A549 (cell line): ENCODE measurements at regions not wholly inside any gene's neighbourhood (a gene's known extent, or its start where the extent isn't known, plus 50 kb on each side); places are given as distances from the start of the nearest gene placed in this dataset.
A peak's percentile ranks its signal among the peaks of the same experiment; 100 is the strongest.

Experiments used
- ATAC-seq, 2 experiments: fragments of 200-7000 bp in 1 of 2; fragments of >200 bp in 1 of 2; cut with Nextera tagmentation in 1 of 2; cut with Tn5 transposase in 1 of 2; 3 replicates each; pipeline versions ENCODE4 v1.8.0 to v1.9.1; 2018 to 2020; ENCODE audit warnings: mild to moderate bottlenecking in 1 of 2, moderate library complexity in 1 of 2
- CTCF ChIA-PET: fragments of 300-600 bp; sonication (Branson Sonifier 250); formaldehyde crosslinking; extraction: SDS; loops from one replicate; lab custom pipeline; 2021; ENCODE audit warnings: antibody characterized with exemption, inconsistent platforms; lab: Yijun Ruan, JAX
- POLR2A ChIA-PET: fragments of 350-600 bp; formaldehyde crosslinking; extraction: SDS; loops from one replicate; lab custom pipeline; 2021; ENCODE audit warnings: antibody characterized with exemption, inconsistent platforms; lab: Yijun Ruan, JAX
- DNase-seq, 2 experiments: peaks; one replicate each; pipeline versions ENCODE4 v3.0.0 to v3.0.0-alpha.2; 2011 to 2016; ENCODE audit warnings: low read depth in 1 of 2, low spot score in 1 of 2
- FAIRE-seq: peaks from 2 replicates; lab custom pipeline; 2011; peaks lifted over from hg19 to GRCh38; lab: Jason Lieb, UNC
- H3K27ac ChIP-seq, 2 experiments: fragments of >200 bp; sonication (Bioruptor Twin); formaldehyde crosslinking; 3 replicates each; pipeline ENCODE4 v1.5.1; 2016 to 2017
- H3K4me1 ChIP-seq: fragments of >200 bp; sonication (Bioruptor Twin); formaldehyde crosslinking; 3 replicates; pipeline ENCODE4 v1.6.1; 2016
- H3K4me2 ChIP-seq: fragments of >200 bp; sonication (Bioruptor Twin); formaldehyde crosslinking; 3 replicates; pipeline ENCODE4 v1.6.1; 2016
- H3K4me3 ChIP-seq: fragments of >200 bp; sonication (Bioruptor Twin); formaldehyde crosslinking; 3 replicates; pipeline ENCODE4 v1.5.1; 2016
- H3K9me3 ChIP-seq: fragments of >200 bp; sonication (Bioruptor Twin); formaldehyde crosslinking; 3 replicates; pipeline ENCODE4 v1.6.1; 2016
- BHLHE40 ChIP-seq: IDR thresholded peaks from 2 replicates; pipeline ENCODE4 v1.6.1; 2012; ENCODE audit warnings: low read depth, low read length, inconsistent platforms
- CBX2 ChIP-seq: fragments of 200-600 bp; sonication (generic); IDR thresholded peaks from 2 replicates; pipeline ENCODE4 v1.6.1; 2016; ENCODE audit warnings: low read depth, mild to moderate bottlenecking, borderline replicate concordance
- CEBPB ChIP-seq, 2 experiments: fragments of >200 bp in 1 of 2; sonication (Bioruptor Twin) in 1 of 2; formaldehyde crosslinking in 1 of 2; IDR thresholded peaks; 2 replicates each; pipeline ENCODE4 v1.6.1; 2012 to 2016
- CHD2 ChIP-seq: fragments of 150-350 bp; IDR thresholded peaks from 2 replicates; pipeline ENCODE4 v1.6.1; 2014; ENCODE audit warnings: low read length; ENCODE audit not compliant: partially characterized antibody
- CTCF ChIP-seq: fragments of >200 bp; sonication (Bioruptor Twin); formaldehyde crosslinking; IDR thresholded peaks from 3 replicates; pipeline ENCODE4 v1.5.1; 2016
- EHMT2 ChIP-seq: fragments of 200-600 bp; sonication (generic); IDR thresholded peaks from 2 replicates; pipeline ENCODE4 v1.6.1; 2016; ENCODE audit warnings: antibody characterized with exemption, low read depth, mild to moderate bottlenecking, moderate library complexity
- EP300 ChIP-seq, 2 experiments: fragments of >200 bp; sonication (Bioruptor Twin); formaldehyde crosslinking; IDR thresholded peaks; 2 replicates in 1 of 2; 3 replicates in 1 of 2; pipeline ENCODE4 v1.6.1; 2016 to 2017
- ESRRA ChIP-seq: fragments of 150-350 bp; IDR thresholded peaks from 2 replicates; pipeline ENCODE4 v1.6.1; 2014; ENCODE audit warnings: mild to moderate bottlenecking, low read length, borderline replicate concordance
- FOSL2 ChIP-seq, 2 experiments: fragments of 450-650 bp in 1 of 2; fragments of >200 bp in 1 of 2; sonication (Bioruptor Twin) in 1 of 2; formaldehyde crosslinking; IDR thresholded peaks; 2 replicates each; pipeline versions ENCODE4 v1.5.0 to v1.6.1; 2016 to 2020; ENCODE audit warnings: mild to moderate bottlenecking in 1 of 2, moderate library complexity in 1 of 2
- FOXS1 ChIP-seq: fragments of 250-450 bp; sonication (Bioruptor Pico); IDR thresholded peaks from 2 replicates; pipeline ENCODE4 v1.5.0; 2020; ENCODE audit warnings: mild to moderate bottlenecking, moderate library complexity
- GATA3 ChIP-seq: IDR thresholded peaks from 2 replicates; pipeline ENCODE4 v1.6.1; 2012; ENCODE audit warnings: borderline replicate concordance
- HEYL ChIP-seq: fragments of 250-450 bp; sonication (Bioruptor Pico); IDR thresholded peaks from 2 replicates; pipeline ENCODE4 v1.8.0; 2021; ENCODE audit warnings: mild to moderate bottlenecking, moderate library complexity
- HOXA7 ChIP-seq: fragments of 250-450 bp; sonication (Bioruptor Pico); IDR thresholded peaks from 2 replicates; pipeline ENCODE4 v1.5.0; 2020; ENCODE audit warnings: mild to moderate bottlenecking, moderate library complexity
- HOXB13 ChIP-seq: fragments of 250-450 bp; sonication (Bioruptor Pico); IDR thresholded peaks from 2 replicates; pipeline ENCODE4 v1.5.0; 2020; ENCODE audit warnings: low read depth, mild to moderate bottlenecking, moderate library complexity
- JUN ChIP-seq, 2 experiments: fragments of >200 bp; sonication (Bioruptor Twin); formaldehyde crosslinking; IDR thresholded peaks; 2 replicates in 1 of 2; 3 replicates in 1 of 2; pipeline ENCODE4 v1.6.1; 2016 to 2017
- JUNB ChIP-seq: fragments of >200 bp; sonication (Bioruptor Twin); formaldehyde crosslinking; IDR thresholded peaks from 2 replicates; pipeline ENCODE4 v1.6.1; 2016
- MAFK ChIP-seq: fragments of 450-650 bp; IDR thresholded peaks from 2 replicates; pipeline ENCODE4 v1.6.1; 2014; ENCODE audit not compliant: partially characterized antibody
- MAX ChIP-seq: IDR thresholded peaks from 2 replicates; pipeline ENCODE4 v1.6.1; 2012
- MAZ ChIP-seq: fragments of 150-350 bp; IDR thresholded peaks from 2 replicates; pipeline ENCODE4 v1.6.1; 2014; ENCODE audit warnings: antibody characterized with exemption, low read depth, low read length, borderline replicate concordance
- MYC ChIP-seq: IDR thresholded peaks from 2 replicates; pipeline ENCODE4 v1.6.1; 2012; ENCODE audit warnings: mild to moderate bottlenecking, inconsistent platforms, low read length, improper control_type of control experiment, borderline replicate concordance
- NPAS2 ChIP-seq: fragments of 250-450 bp; sonication (Bioruptor Pico); IDR thresholded peaks from 2 replicates; pipeline ENCODE4 v1.8.0; 2022; ENCODE audit warnings: mild to moderate bottlenecking, moderate library complexity, borderline replicate concordance
- NR3C1 ChIP-seq: fragments of >200 bp; sonication (Bioruptor Twin); formaldehyde crosslinking; IDR thresholded peaks from 3 replicates; pipeline ENCODE4 v1.6.1; 2017
- PBX3 ChIP-seq: IDR thresholded peaks from 2 replicates; pipeline ENCODE4 v1.6.1; 2012
- PHF8 ChIP-seq: fragments of 200-600 bp; sonication (generic); IDR thresholded peaks from 2 replicates; pipeline ENCODE4 v1.6.1; 2016; ENCODE audit warnings: low read depth, mild to moderate bottlenecking, antibody characterized with exemption, moderate library complexity, borderline replicate concordance
- POLR2AphosphoS2 ChIP-seq: conservative IDR thresholded peaks from 2 replicates; pipeline ENCODE4 v1.6.1; 2012; ENCODE audit warnings: low read length, improper control_type of control experiment, inconsistent platforms
- RFX5 ChIP-seq: fragments of 450-650 bp; IDR thresholded peaks from 2 replicates; pipeline ENCODE4 v1.7.1; 2014; ENCODE audit warnings: antibody characterized with exemption, mild to moderate bottlenecking, moderate library complexity
- RNF2 ChIP-seq: fragments of 200-600 bp; sonication (generic); IDR thresholded peaks from 2 replicates; pipeline ENCODE4 v1.6.1; 2016; ENCODE audit warnings: low read depth, mild to moderate bottlenecking, antibody characterized with exemption, moderate library complexity, borderline replicate concordance
- SREBF2 ChIP-seq: fragments of 450-650 bp; IDR thresholded peaks from 2 replicates; pipeline ENCODE4 v1.6.1; 2014; ENCODE audit warnings: mild to moderate bottlenecking, moderate library complexity
- TFCP2L1 ChIP-seq: fragments of 250-450 bp; sonication (Bioruptor Pico); IDR thresholded peaks from 2 replicates; pipeline ENCODE4 v1.5.0; 2021; ENCODE audit warnings: mild to moderate bottlenecking
- ZFP36 ChIP-seq: fragments of 450-650 bp; IDR thresholded peaks from 2 replicates; pipeline ENCODE4 v1.6.1; 2014; ENCODE audit warnings: borderline replicate concordance; ENCODE audit not compliant: partially characterized antibody
- ZSCAN20 ChIP-seq: fragments of 250-450 bp; sonication (Bioruptor Pico); IDR thresholded peaks from 2 replicates; pipeline ENCODE4 v1.8.0; 2022; ENCODE audit warnings: mild to moderate bottlenecking, moderate library complexity
- WGBS: methylation state at CpG from one replicate; pipeline ENCODE4 v1.1.6; 2017; ENCODE audit errors: missing lambda C conversion rate; 5-methylcytosine and 5-hydroxymethylcytosine counted together

- Histone ChIP-seq H3K4me1 (peaks cover 31% of the 10 kb centered on the region), H3K4me3 (no peak overlapping the region), H3K27ac (peak overlapping the region; percentile 89 to 92; a peak in 5 of 6 replicates), H3K4me2 (no peak overlapping the region), H3K9me3 (no peaks in the 10 kb centered on the region)
- ChIA-PET POLR2A (no interaction called here), CTCF (no interaction called here)
- DNase-seq (no peak), FAIRE-seq (no peak), ATAC-seq (no peak)
- TF ChIP-seq RFX5, result no peak
- no peak for TF ChIP-seq FOXS1 (CRISPR knock-in tag)
- TF ChIP-seq, all 56 proteins: peak for 0
These were observed 897.3 kb upstream of the EPHA5 start for GRCh38 chr4:66567551-66567950.

GRCh38 chr4:66565801-66566200 lies 895.5 kb upstream of the EPHA5 start:
- FAIRE-seq (no peak), DNase-seq (peak in 1 of 2 experiments; percentile 41), ATAC-seq (peak in 1 of 2 experiments; percentile 19; a peak in 1 of 6 replicates)
- Histone ChIP-seq H3K4me2 (peak overlapping the region; percentile 74), H3K4me1 (peaks cover 29% of the 10 kb centered on the region), H3K4me3 (peak overlapping the region; percentile 33; the same call in 2 of the 3 replicates), H3K9me3 (no peaks in the 10 kb centered on the region), H3K27ac (peak overlapping the region; percentile 89 to 95)
- no peak for TF ChIP-seq MAZ
- no peak for TF ChIP-seq JUN (IDR thresholded peaks at IDR 0.05)
- no peak for TF ChIP-seq HOXA7
- no peak for TF ChIP-seq SREBF2
- TF ChIP-seq JUNB, result no peak
- TF ChIP-seq NR3C1, result no peak
- no peak for TF ChIP-seq RFX5
- TF ChIP-seq CEBPB (IDR thresholded peaks at IDR 0.05), result no peak
- TF ChIP-seq BHLHE40, result no peak
- no peak for TF ChIP-seq POLR2AphosphoS2
- no peak for TF ChIP-seq CHD2
- TF ChIP-seq CTCF, result no peak
- TF ChIP-seq RNF2, result no peak
- TF ChIP-seq HOXB13 (CRISPR knock-in tag), result no peak
- TF ChIP-seq EHMT2, result no peak
- TF ChIP-seq PHF8, result no peak
- CTCF ChIA-PET, result interaction anchor here (0.7 to 0.9 kb wide), 2 partner anchors 65 to 898 kb away, joined by 3 read pairs; no protein-coding TSS in a partner anchor
- POLR2A ChIA-PET, result interaction anchor here (1.4 to 1.8 kb wide), 3 partner anchors 9 to 896 kb away, joined by 4 to 26 read pairs (median 8); partner anchors contain the start of gene EPHA5

- peak overlapping the region; percentile 74 for H3K4me2 ChIP-seq
- POLR2A ChIA-PET, result interaction anchor here (0.6 to 1.8 kb wide), 5 partner anchors 9 to 895 kb away, joined by 4 to 26 read pairs (median 6); partner anchors contain the start of gene EPHA5
- CTCF ChIA-PET, result interaction anchor here (0.7 to 1.3 kb wide), 3 partner anchors 10 to 897 kb away, joined by 3 to 5 read pairs (median 3); no protein-coding TSS in a partner anchor
- WGBS, result 2% methylated on average over 12 of the region's 12 CpGs
- peak overlapping the region; percentile 33 for H3K4me3 ChIP-seq
- H3K9me3 ChIP-seq, result no peaks in the 10 kb centered on the region
- DNase-seq, result peak in 1 of 2 experiments; percentile 95
- FAIRE-seq, result no peak
- peak; percentile 92 to 94 for ATAC-seq
- H3K27ac ChIP-seq, result peak overlapping the region; percentile 89 to 95
- peaks cover 29% of the 10 kb centered on the region for H3K4me1 ChIP-seq
- no peak for TF ChIP-seq RNF2
- no peak for TF ChIP-seq HEYL (CRISPR knock-in tag)
- TF ChIP-seq CBX2, result no peak
- TF ChIP-seq ZFP36, result no peak
- TF ChIP-seq CEBPB (IDR thresholded peaks at IDR 0.05), result peak in 1 of 2 experiments; percentile 26; a peak in 1 of 4 replicates
- no peak for TF ChIP-seq ESRRA
- no peak for TF ChIP-seq MAZ
- TF ChIP-seq TFCP2L1 (CRISPR knock-in tag), result no peak
- no peak for TF ChIP-seq MYC
- TF ChIP-seq MAX, result peak; percentile 13; the same call in 1 of the 2 replicates
- TF ChIP-seq FOSL2 (IDR thresholded peaks at IDR 0.05), result no peak
- TF ChIP-seq FOSL2 (CRISPR knock-in tag; IDR thresholded peaks at IDR 0.05), result peak; percentile 62
- no peak for TF ChIP-seq NPAS2
- TF ChIP-seq ZSCAN20 (CRISPR knock-in tag), result peak; percentile 51; the same call in 1 of the 2 replicates
- TF ChIP-seq PBX3, result no peak
- peak; percentile 65; the same call in 1 of the 2 replicates for TF ChIP-seq GATA3
- peak; percentile 67 to 86; a peak in 3 of 5 replicates for TF ChIP-seq JUN (IDR thresholded peaks at IDR 0.05)
- peak; percentile 12 for TF ChIP-seq MAFK
- TF ChIP-seq EP300 (IDR thresholded peaks at IDR 0.05), result peak; percentile 55 to 93; a peak in 3 of 5 replicates
These were observed 894.8 kb upstream of the EPHA5 start for GRCh38 chr4:66564901-66565651.
